Neural cell (in vitro differentiated cells): ENCODE measurements at regions not wholly inside any gene's neighbourhood (a gene's known extent, or its start where the extent isn't known, plus 50 kb on each side); places are given as distances from the start of the nearest gene placed in this dataset.

ENCODE experiments used
- EP300 ChIP-seq: fragments of 450-650 bp; conservative IDR thresholded peaks from 2 replicates; pipeline ENCODE4 v1.6.1; 2014; ENCODE audit warnings: antibody characterized with exemption, mild to moderate bottlenecking, moderate library complexity; ENCODE audit not compliant: poor library complexity, severe bottlenecking
- MXI1 ChIP-seq: fragments of 450-650 bp; conservative IDR thresholded peaks from 2 replicates; pipeline ENCODE4 v1.6.1; 2014; ENCODE audit warnings: antibody characterized with exemption, mild to moderate bottlenecking; ENCODE audit not compliant: poor library complexity, severe bottlenecking
- POLR2AphosphoS5 ChIP-seq: IDR thresholded peaks from 2 replicates; pipeline ENCODE4 v1.6.1; 2012
- SMC3 ChIP-seq: fragments of 450-650 bp; conservative IDR thresholded peaks from 2 replicates; pipeline ENCODE4 v1.6.1; 2014; ENCODE audit warnings: antibody characterized with exemption, mild to moderate bottlenecking, moderate library complexity; ENCODE audit not compliant: poor library complexity
- TF ChIP-seq, protein P1 (sequence below): IDR thresholded peaks from 2 replicates; pipeline ENCODE4 v1.6.1; 2012; ENCODE audit warnings: borderline replicate concordance
- TF ChIP-seq, protein P2 (sequence below): fragments of 450-650 bp; IDR thresholded peaks from 2 replicates; pipeline ENCODE4 v1.5.1; 2014; ENCODE audit warnings: antibody characterized with exemption, mild to moderate bottlenecking, moderate library complexity; ENCODE audit not compliant: poor library complexity, severe bottlenecking

DNA sequence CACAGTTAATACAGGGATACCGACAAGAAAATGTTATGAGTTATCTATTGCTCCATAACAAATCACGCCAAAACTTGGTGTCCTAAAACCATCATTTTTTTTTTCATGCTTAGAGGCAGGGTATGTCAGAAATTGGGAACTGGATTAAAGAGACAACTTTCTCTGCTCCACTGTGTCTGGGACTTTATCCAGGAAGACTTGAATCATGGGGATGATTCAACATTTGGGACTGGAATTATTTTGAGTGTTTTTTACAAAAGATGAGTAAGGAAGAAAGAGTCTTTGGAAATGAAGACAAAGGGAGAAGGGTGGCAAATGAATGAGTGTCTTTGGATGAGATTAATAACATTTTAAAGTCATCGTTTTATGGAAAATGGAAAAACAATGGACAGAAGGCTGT lies 1883.7 kb upstream of the C9orf72 start:
- no peak for TF ChIP-seq SMC3
- TF ChIP-seq, protein P1, sequence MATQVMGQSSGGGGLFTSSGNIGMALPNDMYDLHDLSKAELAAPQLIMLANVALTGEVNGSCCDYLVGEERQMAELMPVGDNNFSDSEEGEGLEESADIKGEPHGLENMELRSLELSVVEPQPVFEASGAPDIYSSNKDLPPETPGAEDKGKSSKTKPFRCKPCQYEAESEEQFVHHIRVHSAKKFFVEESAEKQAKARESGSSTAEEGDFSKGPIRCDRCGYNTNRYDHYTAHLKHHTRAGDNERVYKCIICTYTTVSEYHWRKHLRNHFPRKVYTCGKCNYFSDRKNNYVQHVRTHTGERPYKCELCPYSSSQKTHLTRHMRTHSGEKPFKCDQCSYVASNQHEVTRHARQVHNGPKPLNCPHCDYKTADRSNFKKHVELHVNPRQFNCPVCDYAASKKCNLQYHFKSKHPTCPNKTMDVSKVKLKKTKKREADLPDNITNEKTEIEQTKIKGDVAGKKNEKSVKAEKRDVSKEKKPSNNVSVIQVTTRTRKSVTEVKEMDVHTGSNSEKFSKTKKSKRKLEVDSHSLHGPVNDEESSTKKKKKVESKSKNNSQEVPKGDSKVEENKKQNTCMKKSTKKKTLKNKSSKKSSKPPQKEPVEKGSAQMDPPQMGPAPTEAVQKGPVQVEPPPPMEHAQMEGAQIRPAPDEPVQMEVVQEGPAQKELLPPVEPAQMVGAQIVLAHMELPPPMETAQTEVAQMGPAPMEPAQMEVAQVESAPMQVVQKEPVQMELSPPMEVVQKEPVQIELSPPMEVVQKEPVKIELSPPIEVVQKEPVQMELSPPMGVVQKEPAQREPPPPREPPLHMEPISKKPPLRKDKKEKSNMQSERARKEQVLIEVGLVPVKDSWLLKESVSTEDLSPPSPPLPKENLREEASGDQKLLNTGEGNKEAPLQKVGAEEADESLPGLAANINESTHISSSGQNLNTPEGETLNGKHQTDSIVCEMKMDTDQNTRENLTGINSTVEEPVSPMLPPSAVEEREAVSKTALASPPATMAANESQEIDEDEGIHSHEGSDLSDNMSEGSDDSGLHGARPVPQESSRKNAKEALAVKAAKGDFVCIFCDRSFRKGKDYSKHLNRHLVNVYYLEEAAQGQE, result no peak
- TF ChIP-seq MXI1, result no peak
- TF ChIP-seq EP300, result no peak
- TF ChIP-seq, protein P2, sequence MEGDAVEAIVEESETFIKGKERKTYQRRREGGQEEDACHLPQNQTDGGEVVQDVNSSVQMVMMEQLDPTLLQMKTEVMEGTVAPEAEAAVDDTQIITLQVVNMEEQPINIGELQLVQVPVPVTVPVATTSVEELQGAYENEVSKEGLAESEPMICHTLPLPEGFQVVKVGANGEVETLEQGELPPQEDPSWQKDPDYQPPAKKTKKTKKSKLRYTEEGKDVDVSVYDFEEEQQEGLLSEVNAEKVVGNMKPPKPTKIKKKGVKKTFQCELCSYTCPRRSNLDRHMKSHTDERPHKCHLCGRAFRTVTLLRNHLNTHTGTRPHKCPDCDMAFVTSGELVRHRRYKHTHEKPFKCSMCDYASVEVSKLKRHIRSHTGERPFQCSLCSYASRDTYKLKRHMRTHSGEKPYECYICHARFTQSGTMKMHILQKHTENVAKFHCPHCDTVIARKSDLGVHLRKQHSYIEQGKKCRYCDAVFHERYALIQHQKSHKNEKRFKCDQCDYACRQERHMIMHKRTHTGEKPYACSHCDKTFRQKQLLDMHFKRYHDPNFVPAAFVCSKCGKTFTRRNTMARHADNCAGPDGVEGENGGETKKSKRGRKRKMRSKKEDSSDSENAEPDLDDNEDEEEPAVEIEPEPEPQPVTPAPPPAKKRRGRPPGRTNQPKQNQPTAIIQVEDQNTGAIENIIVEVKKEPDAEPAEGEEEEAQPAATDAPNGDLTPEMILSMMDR, result no peak
- TF ChIP-seq POLR2AphosphoS5, result no peak
